ENCODE measurements at regions not wholly inside any gene's neighbourhood (a gene's known extent, or its start where the extent isn't known, plus 50 kb on each side); places are given as distances from the start of the nearest gene placed in this dataset.

GRCh38 chr3:112759210-112759609, 87.5 kb downstream of the CD200R1L start:
- TF ChIP-seq CTCF (IDR thresholded peaks at IDR 0.05) (no peak), ZFX (IDR thresholded peaks at IDR 0.05; ENCODE audit: borderline replicate concordance) (no peak)

Measured in 22Rv1 (cell line).